ENCODE measurements at regions not wholly inside any gene's neighbourhood (a gene's known extent, or its start where the extent isn't known, plus 50 kb on each side); places are given as distances from the start of the nearest gene placed in this dataset.
"Not testable (repeated sequence)": the region's sequence is repeated elsewhere in the genome, so short reads cannot be mapped to it uniquely, and the experiment has no call there.

- DNase-seq = no peak
Measured at GRCh38 chr6:151671195-151671594, 136.3 kb upstream of the ESR1 start.

GRCh38 chr6:151674578-151674977 lies 132.9 kb upstream of the ESR1 start:
- DNase-seq = no peak

GRCh38 chr6:151675746-151676459 lies 131.6 kb upstream of the ESR1 start:
- DNase-seq = peak in 2 of 3 donors; percentile 17 to 20

- DNase-seq = no peak
Measured at GRCh38 chr6:151676460-151676945, 131.0 kb upstream of the ESR1 start.

DNA sequence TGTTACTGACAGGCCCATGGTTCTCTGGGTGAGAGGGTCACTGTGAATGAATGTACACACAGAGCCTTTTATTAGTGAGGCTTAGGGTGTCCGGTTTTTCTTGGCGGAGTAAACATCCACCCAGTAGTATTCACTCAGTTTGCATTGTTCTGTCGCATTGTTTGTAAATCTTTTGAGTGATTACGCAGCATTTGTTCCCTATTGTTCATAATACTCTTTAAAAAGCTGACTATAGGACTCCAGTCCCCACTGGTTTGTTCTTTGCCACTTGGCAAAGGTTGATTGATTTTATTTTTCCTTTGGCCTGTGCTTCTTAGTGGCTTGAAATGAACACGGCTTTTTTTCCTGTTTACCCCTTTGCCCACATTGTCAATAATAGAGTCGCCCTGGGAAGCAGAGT lies 130.1 kb upstream of the ESR1 start:
- no peak for DNase-seq

DNA sequence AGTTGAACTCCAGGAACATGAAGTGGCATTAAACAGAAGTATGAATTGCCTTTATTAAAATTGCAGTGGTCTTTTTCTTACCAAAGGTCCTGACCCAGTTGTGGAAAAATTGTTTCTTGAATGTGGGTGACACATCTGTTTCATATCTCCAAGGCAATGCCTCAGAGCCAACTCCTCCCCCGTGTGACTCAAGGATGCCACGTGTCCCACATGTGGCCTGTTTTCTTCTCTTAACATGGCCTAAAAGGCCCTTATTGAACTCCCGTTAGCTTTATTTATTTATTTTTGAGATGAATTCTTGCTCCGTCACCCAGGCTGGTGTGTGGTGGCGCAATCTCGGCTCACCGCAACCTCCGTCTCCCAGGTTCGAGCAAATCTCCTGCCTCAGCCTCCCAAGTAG lies 128.4 kb upstream of the ESR1 start:
- DNase-seq = no peak

DNA sequence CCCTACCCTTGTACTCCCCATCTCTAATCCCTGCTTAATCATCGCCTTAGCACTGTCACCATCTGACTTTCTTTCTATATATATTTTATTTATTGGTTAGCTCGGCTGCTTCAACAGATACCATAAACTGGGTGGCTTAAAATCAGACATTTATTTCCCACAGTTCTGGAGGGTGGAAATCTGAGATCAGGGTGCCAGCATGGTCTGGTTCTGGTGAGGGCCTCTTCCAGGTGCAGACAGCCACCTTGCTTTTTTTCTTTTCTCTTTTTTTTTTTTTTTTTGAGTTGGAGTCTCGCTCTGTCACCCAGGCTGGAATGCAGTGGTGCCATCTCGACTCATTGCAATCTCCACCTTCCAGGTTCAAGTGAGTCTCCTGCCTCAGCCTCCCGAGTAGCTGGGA lies 127.5 kb upstream of the ESR1 start:
- no peak for DNase-seq

DNA sequence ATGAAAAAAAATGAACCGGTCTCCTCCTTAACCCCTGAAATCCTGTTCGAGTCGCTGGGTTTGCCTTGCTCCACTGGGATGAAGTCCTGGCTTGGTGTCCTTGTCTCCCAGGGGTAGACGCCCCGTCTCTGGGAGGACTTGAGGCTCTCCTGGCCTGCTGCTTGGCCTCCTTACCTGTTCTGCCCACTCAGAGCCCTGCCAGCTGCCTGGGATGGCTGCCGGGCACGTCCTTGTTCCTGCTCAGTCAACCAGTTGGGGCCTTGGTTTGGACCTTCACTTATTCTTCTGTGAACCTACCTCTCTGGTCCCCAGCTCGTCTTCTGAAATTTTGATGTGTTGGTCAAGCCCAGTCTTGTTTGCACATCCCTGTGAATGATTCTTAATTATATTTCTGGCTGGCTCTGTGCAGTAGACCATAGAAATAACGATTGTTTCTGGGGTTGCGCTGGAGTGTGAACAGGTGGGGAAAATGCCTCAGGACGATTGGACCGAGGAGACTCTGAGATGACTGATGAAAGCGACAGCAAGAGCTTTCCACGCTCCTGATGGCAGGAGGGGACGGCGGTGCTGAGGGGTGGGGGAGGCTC lies 126.5 kb upstream of the ESR1 start:
- peak in 1 of 3 donors; percentile 21 for DNase-seq

- DNase-seq = peak in 2 of 3 donors; percentile 22 to 62
Measured at GRCh38 chr6:151681433-151682059, 125.9 kb upstream of the ESR1 start.

GRCh38 chr6:151682251-151682650 lies 125.2 kb upstream of the ESR1 start:
- no peak for DNase-seq

DNA sequence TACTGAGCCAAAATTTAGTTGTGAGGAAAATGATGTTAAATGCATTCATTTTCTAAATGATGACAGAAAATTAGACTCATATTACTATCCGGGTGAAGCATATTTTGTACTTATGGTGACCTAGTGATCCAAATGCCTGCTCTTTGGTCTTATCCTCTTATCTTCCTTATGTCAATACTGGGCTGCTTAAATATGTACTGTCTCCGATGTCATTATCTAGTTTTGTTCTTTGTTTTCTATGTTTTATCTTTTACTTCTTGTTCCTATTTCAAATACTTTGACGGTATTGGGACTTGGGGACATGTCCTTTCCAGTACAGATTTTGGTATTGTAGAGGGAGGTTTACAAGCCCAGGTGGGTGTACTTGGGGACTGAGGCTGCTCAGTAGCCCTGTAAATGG lies 124.6 kb upstream of the ESR1 start:
- DNase-seq = no peak

DNA sequence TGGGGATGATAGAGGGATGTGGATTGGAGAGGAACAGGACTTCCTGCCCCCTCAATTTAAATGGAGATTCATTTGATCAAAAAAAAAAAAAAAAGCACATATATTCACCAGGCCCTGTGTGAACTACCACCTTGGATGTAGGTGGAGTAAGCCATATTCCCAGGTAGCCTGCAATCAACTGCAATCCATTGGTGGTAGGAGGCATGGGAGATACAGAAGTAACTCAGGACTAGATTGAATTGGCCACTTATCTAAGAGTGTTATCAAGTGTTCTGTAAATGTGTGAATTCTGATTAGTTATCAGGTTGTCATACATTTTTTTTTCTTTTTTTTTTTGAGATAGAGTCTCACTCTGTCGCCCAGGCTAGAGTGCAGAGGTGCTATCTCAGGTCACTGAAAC lies 124.1 kb upstream of the ESR1 start:
- no peak for DNase-seq

GRCh38 chr6:151689499-151690201 lies 117.8 kb upstream of the ESR1 start:
- DNase-seq = no peak

DNA sequence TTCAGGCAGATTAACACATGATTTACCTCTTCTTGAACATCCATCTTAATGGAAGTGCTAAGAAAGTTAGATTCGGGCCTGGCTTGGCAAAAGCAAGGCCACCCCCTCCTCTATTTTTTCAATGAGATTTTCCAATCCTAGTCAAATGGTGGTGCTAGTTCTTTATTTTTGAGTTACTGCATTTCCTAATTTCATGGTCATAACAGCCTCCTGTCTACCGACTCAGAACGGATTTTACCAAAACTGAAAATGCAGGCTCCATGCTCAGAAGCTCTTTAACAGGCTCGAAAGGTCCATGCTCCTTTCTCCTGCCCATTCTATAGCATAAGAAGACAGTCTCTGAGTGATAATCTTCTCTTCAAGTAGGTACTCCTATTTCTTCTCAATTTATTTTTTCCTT lies 117.2 kb upstream of the ESR1 start:
- DNase-seq = peak in 1 of 3 donors; percentile 36

GRCh38 chr6:151690768-151691562 lies 116.5 kb upstream of the ESR1 start:
- no peak for DNase-seq

DNA sequence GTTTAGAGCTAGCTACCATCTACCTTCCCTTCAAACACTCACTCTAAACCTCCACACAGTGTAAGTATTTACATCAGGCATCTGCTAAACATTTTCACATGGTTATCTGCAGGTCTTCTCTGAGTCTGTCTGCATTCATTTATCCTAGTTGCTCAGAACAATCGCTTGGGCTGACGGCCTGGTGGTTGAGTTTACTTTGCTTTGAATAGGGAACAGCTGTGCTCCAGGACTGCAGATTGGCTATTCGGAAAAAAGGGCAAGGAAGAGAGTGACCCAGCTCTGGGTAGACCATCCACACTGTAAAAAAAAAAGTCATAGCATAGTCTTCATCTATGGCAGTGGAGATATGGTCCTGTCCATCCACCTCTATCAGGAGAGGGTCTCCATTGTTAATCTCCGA lies 115.3 kb upstream of the ESR1 start:
- no peak for DNase-seq

- no peak for DNase-seq
Measured at GRCh38 chr6:151693366-151693765, 114.1 kb upstream of the ESR1 start.

DNA sequence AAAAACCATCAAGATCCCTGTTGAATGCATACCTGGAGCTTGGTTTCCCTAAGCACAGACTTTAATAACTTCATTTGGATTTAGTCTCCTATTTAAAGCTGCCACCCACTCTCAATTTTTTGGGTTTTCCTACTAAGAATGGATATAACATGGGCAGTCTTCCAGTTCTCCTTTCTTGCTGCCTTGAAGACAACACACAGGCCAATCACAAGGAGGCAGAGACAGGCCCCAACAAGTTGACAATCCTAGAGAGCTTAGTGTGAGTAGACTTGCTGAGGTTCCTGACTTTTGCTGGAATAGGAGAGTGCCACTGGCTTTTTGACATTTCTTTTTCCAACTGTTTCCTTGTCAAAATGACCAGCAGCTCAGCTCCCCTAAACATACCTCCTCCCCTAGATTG lies 112.3 kb upstream of the ESR1 start:
- DNase-seq = no peak

DNA sequence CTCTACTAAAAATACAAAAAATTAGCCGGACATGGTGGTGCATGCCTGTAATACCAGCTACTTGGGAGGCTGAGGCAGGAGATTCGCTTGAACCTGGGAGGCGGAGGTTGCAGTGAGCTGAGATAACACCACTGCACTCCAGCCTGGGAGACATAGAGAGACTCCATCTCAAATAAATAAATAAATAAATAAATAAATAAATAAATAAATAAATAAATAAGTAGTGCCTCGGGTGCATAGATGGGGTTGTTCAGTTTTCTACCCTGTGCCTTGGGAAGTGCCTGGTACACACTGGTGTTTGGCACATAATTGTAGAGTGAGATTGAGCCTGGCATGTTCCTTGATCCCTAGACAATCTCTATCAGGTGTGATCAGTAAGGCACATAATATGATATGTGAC lies 111.2 kb upstream of the ESR1 start:
- not testable (repeated sequence) for DNase-seq

DNA sequence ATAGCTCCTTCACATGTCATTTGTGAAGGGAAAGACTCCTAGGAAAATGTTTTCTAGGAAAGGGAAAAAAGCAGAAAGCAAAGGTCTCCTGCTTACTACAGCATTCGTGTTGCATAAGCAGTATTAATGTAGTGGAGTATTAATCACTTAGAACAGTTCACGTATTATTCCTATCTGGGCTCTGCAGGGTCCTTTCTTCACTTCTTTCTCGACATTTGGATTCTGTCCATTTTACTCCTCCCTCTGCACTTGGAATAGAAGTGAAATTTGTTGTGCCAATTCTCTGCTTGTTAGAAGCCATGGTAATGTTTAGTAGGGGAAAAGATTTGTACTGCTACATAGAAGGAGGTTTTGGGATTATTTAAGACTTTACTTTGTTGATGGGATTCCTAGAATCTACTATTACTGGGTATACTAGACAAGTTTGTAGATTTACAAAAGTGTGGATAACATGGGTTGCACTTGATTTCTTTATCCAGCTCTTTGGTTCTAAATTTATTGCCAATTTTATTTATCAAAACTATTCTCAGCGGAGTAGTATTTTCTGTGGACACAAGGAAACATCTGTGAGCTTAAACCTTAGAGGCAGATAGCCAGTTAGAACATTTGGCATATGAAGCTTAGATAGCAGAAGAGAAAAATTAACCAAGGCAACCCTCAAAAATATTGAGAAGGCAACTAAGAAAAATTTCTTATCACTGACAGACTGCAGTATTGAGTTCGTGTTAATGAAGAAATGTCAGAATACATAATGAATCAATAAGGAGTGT lies 108.4 kb upstream of the ESR1 start:
- DNase-seq = peak in 2 of 3 donors; percentile 25 to 70

DNA sequence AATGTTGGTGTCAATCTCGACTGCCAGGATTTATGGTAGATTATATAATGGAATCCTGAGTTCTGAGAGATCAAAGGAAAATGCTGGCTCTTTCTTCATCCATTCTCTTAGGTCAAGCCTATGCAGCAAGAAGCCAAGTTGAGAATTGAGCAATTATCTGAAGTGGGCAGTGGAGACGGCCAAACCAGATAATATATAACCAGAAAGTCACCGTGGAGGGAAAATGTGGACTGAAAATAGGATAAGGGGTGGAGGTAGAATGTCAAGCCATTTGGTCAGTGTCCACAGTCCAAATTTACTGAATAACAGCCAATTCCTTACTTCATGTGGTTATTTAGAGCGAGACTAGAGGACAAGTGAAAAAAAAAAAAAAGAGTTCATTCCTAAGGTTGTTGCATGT lies 107.8 kb upstream of the ESR1 start:
- peak in 2 of 3 donors; percentile 21 to 66 for DNase-seq
